ENCODE measurements at regions not wholly inside any gene's neighbourhood (a gene's known extent, or its start where the extent isn't known, plus 50 kb on each side); places are given as distances from the start of the nearest gene placed in this dataset.
"Not testable (repeated sequence)": the region's sequence is repeated elsewhere in the genome, so short reads cannot be mapped to it uniquely, and the experiment has no call there.

GRCh38 chr2:48230834-48231233 lies 83.6 kb upstream of the FOXN2 start:
- ATAC-seq (ENCODE audit: low FRiP score in 2 of 2) (no peak), DNase-seq (no peak)
- WGBS, 2 donors: 91 to 92% methylated on average over 3 of the region's 3 CpGs
- no peak overlapping the region for H3K4me3 ChIP-seq
- H3K4me1 ChIP-seq: peaks cover 0 to 9% (median 2%) of the 10 kb centered on the region in 4 donors
- H3K36me3 ChIP-seq: no peaks in the 10 kb centered on the region
- no peaks in the 10 kb centered on the region for H3K27me3 ChIP-seq
- H3K27ac ChIP-seq: no peak overlapping the region
- TF ChIP-seq POLR2A (IDR thresholded peaks at IDR 0.05): no peak
- TF ChIP-seq POLR2AphosphoS5 (IDR thresholded peaks at IDR 0.05): no peak
- no peak for TF ChIP-seq CTCF (IDR thresholded peaks at IDR 0.05)
- no peak for TF ChIP-seq EP300 (IDR thresholded peaks at IDR 0.05)
- no peaks in the 10 kb centered on the region for H3K9me3 ChIP-seq

DNA sequence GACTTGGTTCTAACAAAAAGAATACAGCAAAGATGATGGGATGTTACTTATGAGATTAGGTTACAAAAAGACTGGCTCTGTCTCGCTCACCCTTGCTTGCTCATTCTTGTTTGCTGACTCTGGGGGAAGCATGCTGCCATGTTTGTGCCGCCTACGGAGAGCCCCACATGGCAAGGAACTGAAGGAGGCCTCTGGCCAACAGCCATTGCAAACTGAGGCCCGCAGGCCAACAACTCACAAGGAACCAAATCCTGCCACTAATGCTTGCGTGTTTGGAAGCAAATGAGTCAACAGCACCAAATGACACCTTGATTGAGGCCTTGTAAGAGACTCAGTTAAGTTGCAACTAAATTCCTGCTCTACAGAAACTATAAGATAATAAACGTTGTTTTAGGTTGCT lies 82.1 kb upstream of the FOXN2 start:
- no peak for DNase-seq
- no peak for ATAC-seq (ENCODE audit: low FRiP score in 2 of 2)
- no peak for TF ChIP-seq POLR2A (IDR thresholded peaks at IDR 0.05)
- no peak for TF ChIP-seq EP300 (IDR thresholded peaks at IDR 0.05)
- no peak for TF ChIP-seq POLR2AphosphoS5 (IDR thresholded peaks at IDR 0.05)
- no peak for TF ChIP-seq CTCF (IDR thresholded peaks at IDR 0.05)
- 88 to 97% methylated on average over 6 of the region's 6 CpGs for WGBS, 2 donors
- Histone ChIP-seq H3K9me3 (no peaks in the 10 kb centered on the region), H3K27ac (no peak overlapping the region), H3K27me3 (no peaks in the 10 kb centered on the region), H3K4me1 (peaks cover 0 to 2% (median 0%) of the 10 kb centered on the region in 4 donors), H3K4me3 (no peak overlapping the region), H3K36me3 (no peaks in the 10 kb centered on the region)

GRCh38 chr2:48233005-48233404 lies 81.5 kb upstream of the FOXN2 start:
- H3K36me3 ChIP-seq: no peaks in the 10 kb centered on the region
- 100% methylated on average over 1 of the region's 1 CpG for WGBS, 2 donors
- H3K27ac ChIP-seq: no peak overlapping the region
- H3K9me3 ChIP-seq: no peaks in the 10 kb centered on the region
- no peaks in the 10 kb centered on the region for H3K27me3 ChIP-seq
- no peak for TF ChIP-seq POLR2A (IDR thresholded peaks at IDR 0.05)
- TF ChIP-seq POLR2AphosphoS5 (IDR thresholded peaks at IDR 0.05): no peak
- TF ChIP-seq CTCF (IDR thresholded peaks at IDR 0.05): no peak
- TF ChIP-seq EP300 (IDR thresholded peaks at IDR 0.05): no peak
- DNase-seq (no peak), ATAC-seq (ENCODE audit: low FRiP score in 2 of 2) (no peak)
- no peaks in the 10 kb centered on the region for H3K4me1 ChIP-seq
- no peak overlapping the region for H3K4me3 ChIP-seq

GRCh38 chr2:48233824-48234223 lies 80.7 kb upstream of the FOXN2 start:
- not testable (repeated sequence) for DNase-seq; ATAC-seq (ENCODE audit: low FRiP score in 2 of 2); H3K27me3 ChIP-seq; H3K27ac ChIP-seq; H3K4me1 ChIP-seq; H3K36me3 ChIP-seq; H3K4me3 ChIP-seq; H3K9me3 ChIP-seq
- WGBS, 2 donors: 88 to 97% methylated on average over 4 to 5 of the region's 5 CpGs

DNA sequence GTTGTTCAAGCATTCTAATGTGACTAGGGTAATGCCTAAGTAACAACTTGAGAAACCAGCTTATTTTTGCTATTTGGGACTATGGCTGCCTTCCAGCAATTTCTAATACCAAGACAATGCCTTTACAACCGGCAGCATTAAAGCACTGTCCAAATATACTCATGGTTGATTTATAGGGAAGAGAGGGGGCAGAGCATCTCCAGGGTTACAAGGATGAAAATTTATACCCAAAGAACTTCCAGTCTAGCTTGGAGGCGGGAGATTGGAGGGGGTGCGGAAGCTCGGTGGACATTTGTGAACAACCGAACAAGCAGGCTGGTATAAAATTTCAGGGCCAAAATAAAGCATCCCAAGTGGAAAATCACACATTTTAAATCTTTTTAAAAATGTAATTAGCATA lies 79.4 kb upstream of the FOXN2 start:
- DNase-seq (no peak), ATAC-seq (ENCODE audit: low FRiP score in 2 of 2) (no peak)
- TF ChIP-seq EP300 (IDR thresholded peaks at IDR 0.05) (no peak), POLR2A (IDR thresholded peaks at IDR 0.05) (no peak), CTCF (IDR thresholded peaks at IDR 0.05) (no peak), POLR2AphosphoS5 (IDR thresholded peaks at IDR 0.05) (no peak)
- H3K9me3 ChIP-seq: no peaks in the 10 kb centered on the region
- no peaks in the 10 kb centered on the region for H3K4me1 ChIP-seq
- no peaks in the 10 kb centered on the region for H3K36me3 ChIP-seq
- H3K4me3 ChIP-seq: no peak overlapping the region
- WGBS, 2 donors: 73 to 85% methylated on average over 5 of the region's 5 CpGs
- H3K27ac ChIP-seq: no peak overlapping the region
- no peaks in the 10 kb centered on the region for H3K27me3 ChIP-seq
